PC-9 (cell line): ENCODE measurements at regions not wholly inside any gene's neighbourhood (a gene's known extent, or its start where the extent isn't known, plus 50 kb on each side); places are given as distances from the start of the nearest gene placed in this dataset.

Experiments
- EZH2 ChIP-seq: fragments of 200-600 bp; sonication (generic); IDR thresholded peaks from 2 replicates; pipeline ENCODE4 v1.8.0; 2017; ENCODE audit warnings: antibody characterized with exemption, low read depth
- TF ChIP-seq, protein P1 (sequence below): fragments of 200-600 bp; sonication (generic); conservative IDR thresholded peaks from 2 replicates; pipeline ENCODE4 v1.6.1; 2017; ENCODE audit warnings: mixed run types, antibody characterized with exemption, mild to moderate bottlenecking, moderate library complexity

DNA sequence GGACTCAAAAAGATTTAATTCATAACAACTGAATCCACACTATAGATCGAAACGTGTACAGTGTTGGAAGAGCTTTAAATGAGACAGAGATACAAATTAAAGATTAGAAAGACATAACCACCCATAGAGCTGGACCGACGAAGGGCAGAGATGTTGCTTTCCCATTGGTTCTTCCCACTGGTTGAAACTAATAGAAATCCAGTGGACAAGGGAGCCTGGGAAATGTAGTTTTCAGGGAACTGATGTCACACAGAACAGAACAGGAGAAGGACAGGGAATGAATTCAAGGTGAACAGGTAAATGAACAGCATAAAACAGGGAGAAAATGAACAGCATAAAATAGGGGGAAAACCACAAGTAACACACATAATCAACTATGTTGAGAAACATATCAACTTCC lies 328.7 kb downstream of the ZNF621 start:
- TF ChIP-seq, protein P1, sequence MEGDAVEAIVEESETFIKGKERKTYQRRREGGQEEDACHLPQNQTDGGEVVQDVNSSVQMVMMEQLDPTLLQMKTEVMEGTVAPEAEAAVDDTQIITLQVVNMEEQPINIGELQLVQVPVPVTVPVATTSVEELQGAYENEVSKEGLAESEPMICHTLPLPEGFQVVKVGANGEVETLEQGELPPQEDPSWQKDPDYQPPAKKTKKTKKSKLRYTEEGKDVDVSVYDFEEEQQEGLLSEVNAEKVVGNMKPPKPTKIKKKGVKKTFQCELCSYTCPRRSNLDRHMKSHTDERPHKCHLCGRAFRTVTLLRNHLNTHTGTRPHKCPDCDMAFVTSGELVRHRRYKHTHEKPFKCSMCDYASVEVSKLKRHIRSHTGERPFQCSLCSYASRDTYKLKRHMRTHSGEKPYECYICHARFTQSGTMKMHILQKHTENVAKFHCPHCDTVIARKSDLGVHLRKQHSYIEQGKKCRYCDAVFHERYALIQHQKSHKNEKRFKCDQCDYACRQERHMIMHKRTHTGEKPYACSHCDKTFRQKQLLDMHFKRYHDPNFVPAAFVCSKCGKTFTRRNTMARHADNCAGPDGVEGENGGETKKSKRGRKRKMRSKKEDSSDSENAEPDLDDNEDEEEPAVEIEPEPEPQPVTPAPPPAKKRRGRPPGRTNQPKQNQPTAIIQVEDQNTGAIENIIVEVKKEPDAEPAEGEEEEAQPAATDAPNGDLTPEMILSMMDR, result no peak
- no peak for TF ChIP-seq EZH2
